GM21528 (cell line): ENCODE measurements at regions not wholly inside any gene's neighbourhood (a gene's known extent, or its start where the extent isn't known, plus 50 kb on each side); places are given as distances from the start of the nearest gene placed in this dataset.
"Not testable (repeated sequence)": the region's sequence is repeated elsewhere in the genome, so short reads cannot be mapped to it uniquely, and the experiment has no call there.

Source experiments
- ATAC-seq: cut with Tn5 transposase; IDR thresholded peaks from one replicate; pipeline ENCODE4 v1.9.1; 2021; ENCODE audit warnings: mild to moderate bottlenecking, moderate library complexity; ENCODE audit not compliant: unreplicated experiment, low FRiP score

- no peak for ATAC-seq
Observed at GRCh38 chr11:106275151-106275550, 197.7 kb downstream of the AASDHPPT start.

- no peak for ATAC-seq
Observed at GRCh38 chr11:106276126-106276525, 198.7 kb downstream of the AASDHPPT start.

- no peak for ATAC-seq
Observed at GRCh38 chr11:106276859-106277436, 199.5 kb downstream of the AASDHPPT start.

GRCh38 chr11:106277484-106277883 is 200.0 kb downstream of the AASDHPPT start:
- no peak for ATAC-seq

- ATAC-seq: no peak
Observed at GRCh38 chr11:106278391-106278790, 200.9 kb downstream of the AASDHPPT start.

- no peak for ATAC-seq
Observed at GRCh38 chr11:106280036-106280435, 202.6 kb downstream of the AASDHPPT start.

GRCh38 chr11:106281455-106282173 is 204.2 kb downstream of the AASDHPPT start:
- ATAC-seq: no peak

- no peak for ATAC-seq
Observed at GRCh38 chr11:106286881-106287504, 209.5 kb downstream of the AASDHPPT start.

GRCh38 chr11:106288057-106288456 is 210.6 kb downstream of the AASDHPPT start:
- ATAC-seq: no peak

- no peak for ATAC-seq
Observed at GRCh38 chr11:106288822-106289387, 211.4 kb downstream of the AASDHPPT start.

GRCh38 chr11:106292526-106292925 is 215.1 kb downstream of the AASDHPPT start:
- no peak for ATAC-seq

GRCh38 chr11:106295974-106296373 is 218.5 kb downstream of the AASDHPPT start:
- ATAC-seq: no peak

GRCh38 chr11:106302416-106302815 is 225.0 kb downstream of the AASDHPPT start:
- no peak for ATAC-seq

- no peak for ATAC-seq
Observed at GRCh38 chr11:106304274-106304673, 226.8 kb downstream of the AASDHPPT start.

- ATAC-seq: no peak
Observed at GRCh38 chr11:106305458-106305857, 228.0 kb downstream of the AASDHPPT start.

GRCh38 chr11:106306942-106307341 is 229.5 kb downstream of the AASDHPPT start:
- ATAC-seq: no peak

GRCh38 chr11:106309070-106309684 is 231.7 kb downstream of the AASDHPPT start:
- no peak for ATAC-seq

GRCh38 chr11:106311531-106312230 is 234.2 kb downstream of the AASDHPPT start:
- no peak for ATAC-seq

GRCh38 chr11:106317208-106317773 is 239.8 kb downstream of the AASDHPPT start:
- ATAC-seq: not testable (repeated sequence)

- no peak for ATAC-seq
Observed at GRCh38 chr11:106321601-106322000, 244.1 kb downstream of the AASDHPPT start.
